Neuronal stem cell (in vitro differentiated cells): ENCODE measurements at regions not wholly inside any gene's neighbourhood (a gene's known extent, or its start where the extent isn't known, plus 50 kb on each side); places are given as distances from the start of the nearest gene placed in this dataset.

Experiments
- DNase-seq: peaks from one replicate; pipeline ENCODE4 v3.0.0-alpha.2; 2013; ENCODE audit warnings: low spot score
- H2AFZ ChIP-seq: one replicate; pipeline ENCODE4 v1.6.1; 2013; ENCODE audit warnings: mild to moderate bottlenecking, low read length, inconsistent platforms
- H2AK5ac ChIP-seq: 2 replicates; pipeline ENCODE4 v1.6.1; 2013; ENCODE audit warnings: low read depth, mild to moderate bottlenecking, inconsistent platforms, low read length, moderate library complexity, mixed read lengths
- H2BK120ac ChIP-seq: 2 replicates; pipeline ENCODE4 v1.6.1; 2013; ENCODE audit warnings: low read depth, mild to moderate bottlenecking, inconsistent platforms, low read length, moderate library complexity, mixed read lengths
- H2BK12ac ChIP-seq: one replicate; pipeline ENCODE4 v1.6.1; 2013; ENCODE audit warnings: low read length, inconsistent platforms
- H2BK15ac ChIP-seq: 2 replicates; pipeline ENCODE4 v1.6.1; 2013; ENCODE audit warnings: mild to moderate bottlenecking, low read length, inconsistent platforms, mixed read lengths
- H2BK5ac ChIP-seq: one replicate; pipeline ENCODE4 v1.6.1; 2013; ENCODE audit warnings: inconsistent platforms, mild to moderate bottlenecking, low read length, moderate library complexity
- H3K14ac ChIP-seq: one replicate; pipeline ENCODE4 v1.6.1; 2013; ENCODE audit warnings: low read length, inconsistent platforms
- H3K18ac ChIP-seq: 2 replicates; pipeline ENCODE4 v1.6.1; 2013; ENCODE audit warnings: low read length, inconsistent platforms
- H3K23ac ChIP-seq: 2 replicates; pipeline ENCODE4 v1.6.1; 2013; ENCODE audit warnings: low read depth, mild to moderate bottlenecking, mixed read lengths, low read length, inconsistent platforms; ENCODE audit not compliant: poor library complexity
- H3K27ac ChIP-seq: replicated peaks from 3 replicates; pipeline ENCODE4 v1.5.1; 2013; ENCODE audit warnings: low read length, inconsistent platforms
- H3K27me3 ChIP-seq, 3 experiments: 2 replicates each; pipeline ENCODE4 v1.6.1; 2013; ENCODE audit warnings: low read length in 3 of 3, mild to moderate bottlenecking in 2 of 3, inconsistent platforms in 1 of 3, low read depth in 1 of 3, mixed read lengths in 1 of 3, moderate library complexity in 1 of 3; ENCODE audit not compliant: control insufficient read depth in 3 of 3, insufficient read depth in 3 of 3
- H3K36me3 ChIP-seq, 2 donors: replicated peaks in 1 of 2; 2 replicates each; pipeline ENCODE4 v1.6.1; 2013; ENCODE audit warnings: low read length in 2 of 2; ENCODE audit not compliant: control insufficient read depth in 2 of 2, insufficient read depth in 2 of 2
- H3K4ac ChIP-seq: 2 replicates; pipeline ENCODE4 v1.6.1; 2013; ENCODE audit warnings: inconsistent platforms, mild to moderate bottlenecking, low read length, moderate library complexity
- H3K4me1 ChIP-seq, 2 donors: 1 replicate in 1 of 2; 2 replicates in 1 of 2; pipeline ENCODE4 v1.6.1; 2013; ENCODE audit warnings: low read length in 2 of 2, low read depth in 1 of 2; ENCODE audit not compliant: control insufficient read depth in 2 of 2, insufficient read depth in 1 of 2
- H3K4me2 ChIP-seq: one replicate; pipeline ENCODE4 v1.6.1; 2013; ENCODE audit warnings: mild to moderate bottlenecking, low read length, inconsistent platforms; ENCODE audit not compliant: insufficient read depth, poor library complexity, severe bottlenecking
- H3K4me3 ChIP-seq, 2 donors: 2 replicates each; pipeline ENCODE4 v1.5.1; 2013; ENCODE audit warnings: low read length in 2 of 2, mild to moderate bottlenecking in 2 of 2, inconsistent platforms in 1 of 2, moderate library complexity in 1 of 2
- H3K79me1 ChIP-seq: one replicate; pipeline ENCODE4 v1.6.1; 2013; ENCODE audit warnings: low read depth, mild to moderate bottlenecking, inconsistent platforms, low read length, moderate library complexity
- H3K9ac ChIP-seq: one replicate; pipeline ENCODE4 v1.6.1; 2013; ENCODE audit warnings: mild to moderate bottlenecking, low read depth, low read length, inconsistent platforms; ENCODE audit not compliant: poor library complexity
- H3K9me3 ChIP-seq, 2 donors: replicated peaks in 1 of 2; 2 replicates each; pipeline versions ENCODE3 to v1.6.1; 2013; ENCODE audit warnings: low read length in 2 of 2, mild to moderate bottlenecking in 2 of 2, inconsistent platforms in 1 of 2, low read depth in 1 of 2, mixed read lengths in 1 of 2, moderate library complexity in 1 of 2; ENCODE audit not compliant: control insufficient read depth in 2 of 2, insufficient read depth in 1 of 2
- H4K8ac ChIP-seq: one replicate; pipeline ENCODE4 v1.6.1; 2013; ENCODE audit warnings: low read depth, mild to moderate bottlenecking, inconsistent platforms, low read length, moderate library complexity
- H4K91ac ChIP-seq: one replicate; pipeline ENCODE4 v1.6.1; 2013; ENCODE audit warnings: low read length, low read depth, mild to moderate bottlenecking, inconsistent platforms; ENCODE audit not compliant: poor library complexity
- WGBS, 2 donors: extraction: QIAGEN DNeasy Blood & Tissue Kit; methylation state at CpG; one replicate each; pipeline ENCODE4 v1.1.7; 2013; ENCODE audit warnings: missing lambda C conversion rate in 2 of 2, mixed read lengths in 1 of 2; ENCODE audit not compliant: insufficient read length in 2 of 2, insufficient replicate concordance in 1 of 2; ENCODE audit errors: extremely low coverage in 2 of 2; 5-methylcytosine and 5-hydroxymethylcytosine counted together

DNA sequence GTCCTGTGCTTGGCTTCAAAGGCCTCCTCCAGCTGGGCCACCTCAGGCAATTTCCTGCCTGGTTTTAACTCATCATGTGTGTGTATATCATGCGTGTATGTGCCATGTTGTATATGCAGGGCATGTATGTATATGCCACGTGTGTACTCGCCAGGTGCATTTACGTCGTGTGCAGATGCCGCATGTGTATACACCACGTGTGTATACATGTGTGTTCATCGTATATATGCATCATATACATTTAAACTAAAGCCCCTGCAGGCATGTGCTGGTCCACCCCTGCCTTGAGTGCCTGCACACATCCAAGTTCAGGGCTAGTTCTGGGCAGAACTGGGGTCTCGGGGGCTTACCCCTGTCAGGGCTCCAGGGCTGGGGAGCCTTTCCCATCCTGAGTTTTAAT is 54.0 kb upstream of the SMOC2 start:
- WGBS, 2 donors = no CpG with 5 or more reads among the region's 9 CpGs

DNA sequence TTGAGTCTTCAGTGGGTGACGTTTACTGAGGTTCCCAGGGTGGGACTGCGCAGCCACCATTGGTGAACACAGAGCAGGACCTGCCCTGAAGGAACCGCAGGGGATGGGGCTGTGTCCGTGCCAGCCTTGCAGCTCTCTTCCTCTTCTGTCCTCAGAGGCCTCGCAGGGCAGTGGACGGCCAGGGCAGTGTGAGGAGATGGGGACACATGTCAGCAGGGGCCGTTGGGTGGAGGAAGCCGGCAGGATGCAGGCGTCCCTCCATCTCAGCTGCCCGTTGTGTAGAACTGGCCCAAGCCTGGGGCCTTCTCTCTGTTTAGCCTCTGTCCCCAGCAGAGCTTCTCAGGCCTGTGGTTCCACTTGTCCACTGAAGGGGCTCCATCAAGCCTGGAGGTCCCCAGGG is 53.6 kb upstream of the SMOC2 start:
- H3K9ac ChIP-seq = no peak overlapping the region
- H4K8ac ChIP-seq = no peak overlapping the region
- no peak overlapping the region for H3K27ac ChIP-seq
- peaks cover 8% of the 10 kb centered on the region in 2 donors for H3K9me3 ChIP-seq
- no peak overlapping the region for H2AFZ ChIP-seq
- peaks cover 0 to 3% of the 10 kb centered on the region in 2 donors for H3K36me3 ChIP-seq
- H3K4me3 ChIP-seq = no peak overlapping the region
- H2BK15ac ChIP-seq = no peak overlapping the region
- H3K18ac ChIP-seq = peak overlapping the region; percentile 16
- no peak overlapping the region for H2BK5ac ChIP-seq
- H2BK120ac ChIP-seq = no peak overlapping the region
- H3K79me1 ChIP-seq = peaks cover 3% of the 10 kb centered on the region
- WGBS, 2 donors = no CpG with 5 or more reads among the region's 10 CpGs
- peak overlapping the region; percentile 48 for H3K14ac ChIP-seq
- H3K23ac ChIP-seq = no peak overlapping the region
- H2BK12ac ChIP-seq = peak overlapping the region; percentile 25
- H3K4me1 ChIP-seq = peaks cover 0 to 8% of the 10 kb centered on the region in 2 donors
- no peaks in the 10 kb centered on the region for H3K27me3 ChIP-seq
- DNase-seq = no peak
- no peak overlapping the region for H4K91ac ChIP-seq
- H3K4ac ChIP-seq = no peak overlapping the region
- H2AK5ac ChIP-seq = no peak overlapping the region
- H3K4me2 ChIP-seq = no peak overlapping the region

More for the DNA sequence above, 54.0 kb upstream of the SMOC2 start:
- peaks cover 0 to 8% of the 10 kb centered on the region in 2 donors for H3K4me1 ChIP-seq
- H2BK5ac ChIP-seq = no peak overlapping the region
- no peak for DNase-seq
- peaks cover 3% of the 10 kb centered on the region for H3K79me1 ChIP-seq
- H3K27me3 ChIP-seq = no peaks in the 10 kb centered on the region
- H2AFZ ChIP-seq = no peak overlapping the region
- H2BK12ac ChIP-seq = no peak overlapping the region
- no peak overlapping the region for H2BK15ac ChIP-seq
- no peak overlapping the region for H4K8ac ChIP-seq
- no peak overlapping the region for H2AK5ac ChIP-seq
- H3K36me3 ChIP-seq = peaks cover 0 to 3% of the 10 kb centered on the region in 2 donors
- H3K4me3 ChIP-seq = no peak overlapping the region
- no peak overlapping the region for H2BK120ac ChIP-seq
- H3K4ac ChIP-seq = no peak overlapping the region
- H3K9me3 ChIP-seq = peaks cover 8% of the 10 kb centered on the region in 2 donors
- no peak overlapping the region for H4K91ac ChIP-seq
- no peak overlapping the region for H3K4me2 ChIP-seq
- H3K18ac ChIP-seq = peak overlapping the region; percentile 53
- no peak overlapping the region for H3K27ac ChIP-seq
- no peak overlapping the region for H3K23ac ChIP-seq
- H3K9ac ChIP-seq = no peak overlapping the region
- H3K14ac ChIP-seq = no peak overlapping the region

DNA sequence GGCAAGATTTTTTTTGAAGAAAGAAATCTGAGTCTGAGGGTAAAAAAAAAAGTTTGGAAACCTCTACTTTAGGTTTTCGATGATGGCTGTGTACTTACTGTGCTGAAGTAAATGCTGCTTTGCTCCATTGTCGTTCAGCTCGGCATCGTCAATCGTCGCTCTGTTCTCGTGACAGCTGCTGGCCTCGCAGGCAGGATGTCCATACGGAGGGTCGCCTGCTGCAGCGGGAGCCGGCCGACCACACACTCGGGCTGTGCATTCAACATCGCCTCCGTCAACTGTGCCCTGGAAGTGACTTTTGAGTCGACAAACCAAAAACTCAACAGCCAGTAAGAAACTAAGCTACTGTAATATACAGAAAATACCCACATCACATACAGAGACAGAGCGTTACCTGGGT is 53.1 kb upstream of the SMOC2 start:
- H3K27ac ChIP-seq = no peak overlapping the region

DNA sequence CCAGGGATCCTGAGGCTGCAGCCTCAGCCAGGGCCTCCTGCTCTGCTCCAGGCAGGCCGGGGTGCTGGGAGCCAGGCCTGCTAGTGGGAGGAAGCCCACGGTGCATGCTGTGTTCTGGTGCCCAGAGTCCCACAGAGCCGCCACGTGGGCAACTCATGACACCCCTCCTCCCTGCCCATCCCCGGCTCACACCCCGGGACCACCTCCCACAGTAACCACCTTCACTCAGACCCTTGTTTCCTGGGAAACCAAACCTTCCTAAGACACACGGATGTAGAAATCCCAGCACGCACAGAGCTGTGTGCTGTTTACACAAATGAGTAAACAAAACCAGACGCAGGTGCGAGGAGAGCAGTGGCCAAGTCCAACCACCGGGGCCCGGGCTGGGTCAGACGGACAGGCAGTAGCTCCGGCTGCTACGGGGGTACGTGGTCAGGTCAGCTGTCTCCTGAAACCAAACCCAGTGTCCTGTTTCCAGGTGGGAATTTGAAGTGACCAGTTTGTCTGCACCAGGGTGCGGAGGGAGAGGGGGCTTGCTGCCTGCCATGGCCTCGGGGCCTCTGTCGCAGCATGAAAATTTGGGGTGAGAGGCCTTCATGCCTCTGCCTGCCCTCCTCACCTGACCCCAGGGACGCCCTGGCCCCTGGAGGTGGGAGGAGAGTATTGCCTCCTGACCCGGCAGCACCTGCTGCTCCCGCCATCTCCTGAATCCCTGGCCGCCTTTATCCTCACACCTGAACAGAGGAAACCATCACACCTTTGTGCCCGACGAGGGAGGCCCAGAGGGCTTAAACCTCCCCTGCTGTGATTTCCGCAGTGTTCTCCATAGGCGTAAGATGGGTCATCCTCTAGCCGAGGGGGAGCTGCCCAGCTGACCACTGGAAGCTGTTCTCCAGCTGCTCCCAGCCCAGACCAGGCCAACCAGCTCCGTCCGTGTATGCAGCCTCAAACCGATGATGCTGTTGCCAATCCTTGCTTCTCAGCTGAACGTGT is 52.0 kb upstream of the SMOC2 start:
- Histone ChIP-seq H2AK5ac (no peak overlapping the region), H2AFZ (no peak overlapping the region), H3K4me2 (no peak overlapping the region), H4K8ac (no peak overlapping the region), H3K4ac (no peak overlapping the region), H3K27me3 (no peaks in the 10 kb centered on the region), H3K9ac (no peak overlapping the region), H3K18ac (peak overlapping the region; percentile 69), H3K4me1 (peaks cover 0 to 3% of the 10 kb centered on the region in 2 donors), H3K27ac (no peak overlapping the region), H2BK120ac (no peak overlapping the region), H3K4me3 (no peak overlapping the region), H2BK5ac (no peak overlapping the region), H3K79me1 (no peaks in the 10 kb centered on the region), H3K36me3 (no peaks in the 10 kb centered on the region), H2BK12ac (no peak overlapping the region), H3K9me3 (no peaks in the 10 kb centered on the region), H2BK15ac (peak overlapping the region; percentile 24), H3K14ac (no peak overlapping the region), H4K91ac (no peak overlapping the region), H3K23ac (peak overlapping the region; percentile 45)
- DNase-seq = no peak
- no CpG with 5 or more reads among the region's 32 CpGs for WGBS, 2 donors

More for the DNA sequence above, 53.1 kb upstream of the SMOC2 start:
- Histone ChIP-seq H3K27me3 (no peaks in the 10 kb centered on the region), H4K91ac (no peak overlapping the region), H3K14ac (no peak overlapping the region), H3K9me3 (peaks cover 6 to 7% of the 10 kb centered on the region in 2 donors), H3K4me2 (no peak overlapping the region), H2AK5ac (no peak overlapping the region), H3K79me1 (peaks cover 3% of the 10 kb centered on the region), H2BK5ac (no peak overlapping the region), H3K4ac (no peak overlapping the region), H3K36me3 (peaks cover 0 to 3% of the 10 kb centered on the region in 2 donors), H3K9ac (no peak overlapping the region), H3K18ac (no peak overlapping the region), H3K4me3 (no peak overlapping the region), H2BK12ac (no peak overlapping the region), H3K23ac (no peak overlapping the region), H2BK15ac (no peak overlapping the region), H3K4me1 (peaks cover 0 to 8% of the 10 kb centered on the region in 2 donors), H2BK120ac (no peak overlapping the region), H2AFZ (no peak overlapping the region), H4K8ac (no peak overlapping the region)
- no CpG with 5 or more reads among the region's 18 CpGs for WGBS, 2 donors
- DNase-seq = no peak
